ENCODE measurements at regions not wholly inside any gene's neighbourhood (a gene's known extent, or its start where the extent isn't known, plus 50 kb on each side); places are given as distances from the start of the nearest gene placed in this dataset. TPM values are rescaled to one million over a fixed set of nuclear protein-coding genes. Genes with fewer than 3 reads are reported as not detected.
A peak's percentile ranks its signal among the peaks of the same experiment; 100 is the strongest.

DNA sequence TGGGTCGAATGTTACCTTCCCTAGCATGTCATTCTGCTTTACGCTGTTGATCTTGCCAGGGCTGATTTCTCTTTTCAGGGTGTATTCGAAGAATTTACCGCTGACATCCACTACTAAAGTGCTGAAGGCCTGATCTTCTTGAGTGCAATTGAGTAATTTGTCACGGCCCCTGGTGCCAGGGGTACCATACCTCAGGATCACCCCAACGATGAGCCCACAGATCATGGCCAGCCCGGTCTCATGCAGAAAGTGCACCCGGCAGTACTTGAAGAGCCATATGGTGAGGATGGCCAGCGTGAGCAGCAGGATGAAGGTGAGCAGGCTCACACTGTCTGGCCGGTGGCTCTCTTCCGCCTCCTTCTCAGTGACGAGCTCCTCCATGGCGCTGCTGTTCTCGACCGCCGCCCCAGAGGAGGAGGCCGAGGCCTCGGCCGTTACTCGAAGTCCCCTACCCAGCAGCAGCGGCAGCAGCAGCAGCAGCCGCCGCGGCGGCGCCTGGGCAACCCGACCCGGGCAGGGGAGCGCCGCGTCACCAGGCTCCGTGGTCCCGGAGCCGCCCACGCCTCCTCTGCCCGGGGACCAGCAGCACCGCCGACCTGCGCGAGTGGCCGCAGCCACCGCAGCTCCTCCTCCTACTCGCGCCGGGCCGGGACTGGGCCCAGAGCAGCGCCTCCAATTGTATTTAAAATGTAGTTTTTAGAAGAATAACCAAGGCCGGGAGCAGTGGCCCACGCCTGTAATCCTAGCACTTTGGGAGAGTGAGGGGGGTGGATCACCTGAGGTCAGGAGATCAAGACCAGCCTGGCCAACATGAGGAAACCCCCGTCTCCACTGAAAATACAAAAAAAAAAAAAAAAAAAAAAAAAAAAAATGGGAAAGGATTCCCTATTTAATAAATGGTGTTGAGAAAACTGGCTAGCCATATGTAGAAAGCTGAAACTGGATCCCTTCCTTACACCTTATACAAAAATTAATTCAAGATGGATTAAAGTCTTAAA, 58.5 kb upstream of the TMPO start:
- Mint-ChIP-seq H3K4me3 (ENCODE audit: low read depth) (peak overlapping the region; percentile 68), H3K9me3 (ENCODE audit: low read depth) (no peaks in the 10 kb centered on the region), H3K27ac (peak overlapping the region; percentile 63), H3K27me3 (peaks cover 17% of the 10 kb centered on the region), H3K4me1 (ENCODE audit: low read depth) (peaks cover 1% of the 10 kb centered on the region), H3K36me3 (ENCODE audit: insufficient read depth) (no peaks in the 10 kb centered on the region)
- DNase-seq (ENCODE audit: low spot score, unreplicated experiment) = peak; percentile 33
- TF ChIP-seq, protein P1, sequence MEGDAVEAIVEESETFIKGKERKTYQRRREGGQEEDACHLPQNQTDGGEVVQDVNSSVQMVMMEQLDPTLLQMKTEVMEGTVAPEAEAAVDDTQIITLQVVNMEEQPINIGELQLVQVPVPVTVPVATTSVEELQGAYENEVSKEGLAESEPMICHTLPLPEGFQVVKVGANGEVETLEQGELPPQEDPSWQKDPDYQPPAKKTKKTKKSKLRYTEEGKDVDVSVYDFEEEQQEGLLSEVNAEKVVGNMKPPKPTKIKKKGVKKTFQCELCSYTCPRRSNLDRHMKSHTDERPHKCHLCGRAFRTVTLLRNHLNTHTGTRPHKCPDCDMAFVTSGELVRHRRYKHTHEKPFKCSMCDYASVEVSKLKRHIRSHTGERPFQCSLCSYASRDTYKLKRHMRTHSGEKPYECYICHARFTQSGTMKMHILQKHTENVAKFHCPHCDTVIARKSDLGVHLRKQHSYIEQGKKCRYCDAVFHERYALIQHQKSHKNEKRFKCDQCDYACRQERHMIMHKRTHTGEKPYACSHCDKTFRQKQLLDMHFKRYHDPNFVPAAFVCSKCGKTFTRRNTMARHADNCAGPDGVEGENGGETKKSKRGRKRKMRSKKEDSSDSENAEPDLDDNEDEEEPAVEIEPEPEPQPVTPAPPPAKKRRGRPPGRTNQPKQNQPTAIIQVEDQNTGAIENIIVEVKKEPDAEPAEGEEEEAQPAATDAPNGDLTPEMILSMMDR (IDR thresholded peaks at IDR 0.05; ENCODE audit: unreplicated experiment) = no peak

DNA sequence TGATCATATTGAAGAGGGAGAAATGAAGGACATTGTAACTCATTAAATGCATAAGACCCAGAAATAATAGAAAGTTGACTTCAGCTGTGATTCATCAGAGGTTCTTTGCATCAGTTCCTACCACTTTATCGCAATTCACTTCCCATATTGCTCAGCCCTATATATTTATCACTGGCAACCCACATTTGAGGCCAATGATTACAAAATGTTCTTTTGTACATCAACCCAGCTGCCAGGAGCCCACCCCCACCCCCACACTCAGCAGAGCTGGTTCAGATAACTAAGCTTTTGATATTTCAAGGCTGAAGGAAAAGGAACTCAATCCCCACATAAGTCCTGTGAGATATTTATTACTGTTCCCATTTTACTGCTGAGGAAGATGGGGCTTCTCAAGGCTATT, 51.2 kb upstream of the TMPO start:
- Mint-ChIP-seq H3K4me1 (ENCODE audit: low read depth) (no peaks in the 10 kb centered on the region), H3K36me3 (ENCODE audit: insufficient read depth) (no peaks in the 10 kb centered on the region), H3K27me3 (no peaks in the 10 kb centered on the region), H3K9me3 (ENCODE audit: low read depth) (no peaks in the 10 kb centered on the region), H3K4me3 (ENCODE audit: low read depth) (no peak overlapping the region), H3K27ac (no peak overlapping the region)
- DNase-seq (ENCODE audit: low spot score, unreplicated experiment) = no peak
- TF ChIP-seq, protein P1 (IDR thresholded peaks at IDR 0.05; ENCODE audit: unreplicated experiment) = no peak

DNA sequence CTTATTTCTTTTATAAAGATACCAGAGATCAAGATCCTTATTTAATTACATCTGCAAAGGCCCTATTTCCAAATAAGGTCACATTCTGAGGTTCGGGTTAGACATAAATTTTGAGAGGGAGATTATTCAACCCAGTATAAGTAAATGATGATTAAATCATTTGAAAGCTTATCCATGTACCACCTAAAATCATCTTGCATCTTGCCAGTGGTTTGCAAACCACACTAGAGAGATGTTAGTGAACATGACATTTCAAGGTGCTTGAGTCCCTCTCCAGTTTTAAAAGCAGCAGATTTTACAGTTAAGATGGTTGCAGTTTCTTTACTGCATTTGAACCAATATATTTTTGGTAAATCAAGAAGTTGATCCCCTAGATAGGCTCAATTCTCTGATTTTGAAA, 49.9 kb upstream of the TMPO start:
- no peak for DNase-seq (ENCODE audit: low spot score, unreplicated experiment)
- no peaks in the 10 kb centered on the region for H3K9me3 Mint-ChIP-seq (ENCODE audit: low read depth)
- TF ChIP-seq, protein P1 (IDR thresholded peaks at IDR 0.05; ENCODE audit: unreplicated experiment) = no peak
- no peaks in the 10 kb centered on the region for H3K27me3 Mint-ChIP-seq
- H3K27ac Mint-ChIP-seq = no peak overlapping the region
- no peaks in the 10 kb centered on the region for H3K4me1 Mint-ChIP-seq (ENCODE audit: low read depth)
- H3K4me3 Mint-ChIP-seq (ENCODE audit: low read depth) = no peak overlapping the region
- H3K36me3 Mint-ChIP-seq (ENCODE audit: insufficient read depth) = no peaks in the 10 kb centered on the region

Small RNA genes lying in the stretch of these regions (microRNA-seq; reads per million reads assigned to microRNA genes)
- gene MIR4303 (ENCODE audit: borderline number of aligned reads, unreplicated experiment) (not detected), gene MIR4495 (ENCODE audit: borderline number of aligned reads, unreplicated experiment) (not detected)

All from progenitor cell of endocrine pancreas (in vitro differentiated cells).